ENCODE measurements at regions not wholly inside any gene's neighbourhood (a gene's known extent, or its start where the extent isn't known, plus 50 kb on each side); places are given as distances from the start of the nearest gene placed in this dataset.

DNA sequence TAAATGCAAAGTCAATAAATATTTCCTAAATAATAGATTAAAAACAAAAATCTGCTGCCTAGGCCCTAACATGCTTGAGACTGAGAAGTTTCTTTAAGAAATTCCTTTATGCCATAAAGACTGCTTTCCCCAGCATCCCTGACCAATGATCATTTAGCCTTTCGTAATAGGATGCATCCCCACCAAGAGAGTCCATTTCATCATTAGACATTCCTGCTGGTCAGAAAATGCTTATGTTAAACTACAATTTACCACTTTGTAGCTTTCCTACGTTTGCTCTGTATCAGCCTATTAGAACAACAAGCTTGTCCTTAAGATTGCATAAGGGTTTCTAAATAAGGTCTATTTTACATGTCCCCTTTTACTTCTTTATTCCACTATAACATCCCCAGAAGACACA is 59.8 kb upstream of the HSF2 start:
- in situ Hi-C loops (cut with MboI; ENCODE audit: low sequenced_read_pairs in 4 of 4): no loop called here
- intact Hi-C loops (cut with DNase I; ENCODE audit: low total_unique reads): no loop called here

DNA sequence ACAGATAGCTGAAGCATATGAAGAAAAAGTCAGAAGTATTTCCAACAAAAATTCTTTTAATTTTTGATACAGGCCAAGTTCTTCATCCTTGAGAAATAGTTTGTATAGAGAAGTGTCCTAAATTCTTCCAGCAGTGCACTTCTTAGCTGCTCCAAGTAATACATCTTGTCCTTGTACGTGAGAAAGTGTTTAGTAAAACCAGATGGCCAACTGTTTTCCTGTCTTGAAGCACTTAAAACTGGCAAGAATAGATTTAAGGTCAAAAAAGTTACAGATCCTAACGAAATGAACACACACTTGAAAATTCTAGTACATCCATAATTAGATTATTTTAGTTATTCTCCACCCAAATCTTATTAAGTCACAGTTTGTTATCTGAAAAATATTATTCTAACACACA is 52.2 kb upstream of the HSF2 start:
- intact Hi-C loops (cut with DNase I; ENCODE audit: low total_unique reads): no loop called here
- no peak overlapping the region for H3K27ac ChIP-seq
- no peaks in the 10 kb centered on the region for H3K4me1 ChIP-seq
- in situ Hi-C loops (cut with MboI; ENCODE audit: low sequenced_read_pairs in 4 of 4): no loop called here
- H3K36me3 ChIP-seq: no peaks in the 10 kb centered on the region
- no peaks in the 10 kb centered on the region for H3K27me3 ChIP-seq
- TF ChIP-seq POLR2A (IDR thresholded peaks at IDR 0.05): no peak
- TF ChIP-seq, protein P1, sequence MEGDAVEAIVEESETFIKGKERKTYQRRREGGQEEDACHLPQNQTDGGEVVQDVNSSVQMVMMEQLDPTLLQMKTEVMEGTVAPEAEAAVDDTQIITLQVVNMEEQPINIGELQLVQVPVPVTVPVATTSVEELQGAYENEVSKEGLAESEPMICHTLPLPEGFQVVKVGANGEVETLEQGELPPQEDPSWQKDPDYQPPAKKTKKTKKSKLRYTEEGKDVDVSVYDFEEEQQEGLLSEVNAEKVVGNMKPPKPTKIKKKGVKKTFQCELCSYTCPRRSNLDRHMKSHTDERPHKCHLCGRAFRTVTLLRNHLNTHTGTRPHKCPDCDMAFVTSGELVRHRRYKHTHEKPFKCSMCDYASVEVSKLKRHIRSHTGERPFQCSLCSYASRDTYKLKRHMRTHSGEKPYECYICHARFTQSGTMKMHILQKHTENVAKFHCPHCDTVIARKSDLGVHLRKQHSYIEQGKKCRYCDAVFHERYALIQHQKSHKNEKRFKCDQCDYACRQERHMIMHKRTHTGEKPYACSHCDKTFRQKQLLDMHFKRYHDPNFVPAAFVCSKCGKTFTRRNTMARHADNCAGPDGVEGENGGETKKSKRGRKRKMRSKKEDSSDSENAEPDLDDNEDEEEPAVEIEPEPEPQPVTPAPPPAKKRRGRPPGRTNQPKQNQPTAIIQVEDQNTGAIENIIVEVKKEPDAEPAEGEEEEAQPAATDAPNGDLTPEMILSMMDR (IDR thresholded peaks at IDR 0.05 in 4 of 5, conservative IDR thresholded peaks at IDR 0.05 in 1 of 5): no peak
- no peak for DNase-seq
- no peak overlapping the region for H3K4me3 ChIP-seq
- no peaks in the 10 kb centered on the region for H3K9me3 ChIP-seq
- ATAC-seq: no peak

More for the DNA sequence above, 59.8 kb upstream of the HSF2 start:
- Histone ChIP-seq H3K27ac (no peak overlapping the region), H3K27me3 (no peaks in the 10 kb centered on the region), H3K4me3 (no peak overlapping the region), H3K9me3 (no peaks in the 10 kb centered on the region), H3K4me1 (no peaks in the 10 kb centered on the region), H3K36me3 (no peaks in the 10 kb centered on the region)
- DNase-seq (no peak), ATAC-seq (no peak)
- TF ChIP-seq, protein P1 (IDR thresholded peaks at IDR 0.05 in 4 of 5, conservative IDR thresholded peaks at IDR 0.05 in 1 of 5): no peak
- no peak for TF ChIP-seq POLR2A (IDR thresholded peaks at IDR 0.05)

DNA sequence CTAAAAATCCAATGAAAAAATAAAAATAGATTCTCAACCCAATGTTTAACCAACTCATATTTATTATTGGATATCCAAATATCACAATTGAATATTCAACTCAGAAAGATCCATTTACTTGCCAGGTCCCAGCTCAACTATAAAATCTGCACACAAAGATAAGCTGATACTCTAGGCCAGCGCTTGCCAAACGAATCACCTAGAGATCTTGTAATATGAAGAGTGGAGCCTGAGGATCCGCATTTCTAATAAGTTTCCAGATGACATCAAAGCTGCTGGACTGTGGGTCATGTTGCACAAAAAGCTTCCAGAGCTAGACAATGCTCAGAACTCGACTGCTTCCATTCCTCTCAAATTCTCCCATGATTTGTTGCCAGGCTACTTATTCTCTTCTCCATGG is 51.7 kb upstream of the HSF2 start:
- no peak for TF ChIP-seq POLR2A (IDR thresholded peaks at IDR 0.05)
- TF ChIP-seq, protein P1 (IDR thresholded peaks at IDR 0.05 in 4 of 5, conservative IDR thresholded peaks at IDR 0.05 in 1 of 5): no peak
- no peak overlapping the region for H3K4me3 ChIP-seq
- H3K27me3 ChIP-seq: no peaks in the 10 kb centered on the region
- no peaks in the 10 kb centered on the region for H3K4me1 ChIP-seq
- no peaks in the 10 kb centered on the region for H3K9me3 ChIP-seq
- no peak for ATAC-seq
- no peaks in the 10 kb centered on the region for H3K36me3 ChIP-seq
- no peak overlapping the region for H3K27ac ChIP-seq
- in situ Hi-C loops (cut with MboI; ENCODE audit: low sequenced_read_pairs in 4 of 4): no loop called here
- intact Hi-C loops (cut with DNase I; ENCODE audit: low total_unique reads): no loop called here
- no peak for DNase-seq
